Effector memory CD4-positive, alpha-beta T cell (primary cell): ENCODE measurements at regions not wholly inside any gene's neighbourhood (a gene's known extent, or its start where the extent isn't known, plus 50 kb on each side); places are given as distances from the start of the nearest gene placed in this dataset.

ENCODE experiments used
- DNase-seq, 3 donors: peaks; one replicate each; pipeline ENCODE4 v3.0.0-alpha.2; 2020
- H3K27ac ChIP-seq: 2 replicates; pipeline ENCODE4 v1.7.0; 2013; ENCODE audit warnings: mild to moderate bottlenecking, low read length, moderate library complexity; ENCODE audit not compliant: insufficient read depth, poor library complexity, severe bottlenecking
- H3K27me3 ChIP-seq: replicated peaks from 2 replicates; pipeline ENCODE4 v1.7.0; 2013; ENCODE audit warnings: mild to moderate bottlenecking, low read length; ENCODE audit not compliant: insufficient read depth, control insufficient read depth, poor library complexity, severe bottlenecking
- H3K36me3 ChIP-seq: 2 replicates; pipeline ENCODE4 v1.7.0; 2013; ENCODE audit warnings: mild to moderate bottlenecking, low read length, moderate library complexity; ENCODE audit not compliant: control insufficient read depth, insufficient read depth
- H3K4me1 ChIP-seq: 2 replicates; pipeline ENCODE4 v1.7.0; 2013; ENCODE audit warnings: low read length, mild to moderate bottlenecking; ENCODE audit not compliant: control insufficient read depth, insufficient read depth, poor library complexity, severe bottlenecking
- H3K4me3 ChIP-seq: 2 replicates; pipeline ENCODE4 v1.7.0; 2013; ENCODE audit warnings: low read length, low read depth, mild to moderate bottlenecking; ENCODE audit not compliant: insufficient read depth, poor library complexity, severe bottlenecking
- H3K9me3 ChIP-seq: 2 replicates; pipeline ENCODE4 v1.7.0; 2013; ENCODE audit warnings: mild to moderate bottlenecking, low read length, moderate library complexity; ENCODE audit not compliant: control insufficient read depth

DNA sequence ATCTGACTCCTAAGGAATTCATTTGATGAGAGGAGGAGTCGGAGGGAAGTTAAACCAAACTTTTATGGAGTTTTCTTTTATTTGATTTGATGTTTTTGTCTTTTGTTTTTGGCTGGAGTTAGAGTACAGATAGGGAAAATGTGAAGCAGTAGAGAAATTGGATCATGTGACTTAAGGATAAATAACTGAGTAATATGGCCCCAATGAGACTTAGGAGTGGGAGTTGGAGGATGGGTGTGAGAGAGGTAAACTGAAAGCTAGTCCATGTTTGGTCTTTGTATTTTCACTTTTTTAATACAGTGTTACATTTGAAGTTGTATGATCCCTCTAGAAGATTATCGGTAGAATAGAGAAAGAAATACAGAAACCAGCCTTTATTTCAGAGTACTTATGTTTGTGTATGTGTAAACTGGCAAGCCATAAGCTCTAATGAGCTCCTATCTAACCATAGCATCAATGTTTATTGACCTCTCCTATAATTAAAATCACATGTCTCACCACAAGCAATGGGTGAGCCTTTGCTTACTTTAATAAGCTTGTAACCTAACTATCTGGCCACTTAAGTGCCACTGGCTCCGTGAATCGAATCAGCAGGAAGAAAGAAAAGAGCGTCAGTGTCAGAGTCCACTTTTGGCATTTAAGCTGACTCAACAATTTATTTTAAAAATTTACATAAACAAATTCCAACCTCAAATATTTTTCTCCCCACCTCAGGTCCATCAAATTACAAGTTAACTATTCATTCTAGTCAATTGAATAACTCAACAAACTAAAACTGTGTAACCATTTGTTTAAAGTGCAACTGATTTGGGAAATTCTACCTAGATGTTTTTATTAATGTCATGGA lies 113.8 kb downstream of the EPDR1 start:
- Histone ChIP-seq H3K27me3 (no peaks in the 10 kb centered on the region), H3K4me3 (no peak overlapping the region), H3K9me3 (no peaks in the 10 kb centered on the region), H3K36me3 (no peaks in the 10 kb centered on the region), H3K4me1 (no peaks in the 10 kb centered on the region), H3K27ac (no peak overlapping the region)
- no peak for DNase-seq

DNA sequence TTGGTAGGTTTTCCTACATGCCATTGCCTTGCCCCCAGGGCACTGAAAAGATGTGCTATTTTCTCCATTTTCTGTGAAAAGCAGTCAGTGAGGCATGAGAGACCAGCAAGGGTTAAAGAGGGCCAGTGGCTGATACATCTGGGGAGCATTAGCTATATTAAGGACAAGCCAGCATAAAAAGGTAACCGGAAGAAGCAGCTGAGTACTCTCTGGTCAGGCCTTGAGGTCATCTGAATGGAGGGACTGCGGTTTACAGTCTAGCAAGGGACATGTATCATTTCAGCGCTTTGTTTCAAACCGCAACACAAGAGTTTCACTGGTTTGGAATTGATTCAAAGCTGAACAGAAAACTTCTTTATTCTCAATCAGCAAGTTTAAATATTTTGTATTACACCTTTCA lies 120.4 kb downstream of the EPDR1 start:
- no peak overlapping the region for H3K4me3 ChIP-seq
- H3K9me3 ChIP-seq = no peaks in the 10 kb centered on the region
- DNase-seq = no peak
- H3K4me1 ChIP-seq = no peaks in the 10 kb centered on the region
- H3K27me3 ChIP-seq = no peaks in the 10 kb centered on the region
- no peak overlapping the region for H3K27ac ChIP-seq
- no peaks in the 10 kb centered on the region for H3K36me3 ChIP-seq

- no peaks in the 10 kb centered on the region for H3K27me3 ChIP-seq
- DNase-seq = no peak
- H3K9me3 ChIP-seq = no peaks in the 10 kb centered on the region
- no peak overlapping the region for H3K27ac ChIP-seq
- H3K36me3 ChIP-seq = no peaks in the 10 kb centered on the region
- H3K4me3 ChIP-seq = no peak overlapping the region
- no peaks in the 10 kb centered on the region for H3K4me1 ChIP-seq
Observed at GRCh38 chr7:38049679-38050078, 128.4 kb upstream of the STARD3NL start.

GRCh38 chr7:38051311-38051710 lies 126.7 kb upstream of the STARD3NL start:
- no peak for DNase-seq
- H3K4me3 ChIP-seq = no peak overlapping the region

GRCh38 chr7:38051786-38052185 lies 126.3 kb upstream of the STARD3NL start:
- Histone ChIP-seq H3K27ac (no peak overlapping the region), H3K4me3 (no peak overlapping the region)

More at GRCh38 chr7:38051311-38051710, 126.7 kb upstream of the STARD3NL start:
- Histone ChIP-seq H3K36me3 (no peaks in the 10 kb centered on the region), H3K4me1 (no peaks in the 10 kb centered on the region), H3K27me3 (no peaks in the 10 kb centered on the region), H3K27ac (no peak overlapping the region), H3K9me3 (no peaks in the 10 kb centered on the region)

DNA sequence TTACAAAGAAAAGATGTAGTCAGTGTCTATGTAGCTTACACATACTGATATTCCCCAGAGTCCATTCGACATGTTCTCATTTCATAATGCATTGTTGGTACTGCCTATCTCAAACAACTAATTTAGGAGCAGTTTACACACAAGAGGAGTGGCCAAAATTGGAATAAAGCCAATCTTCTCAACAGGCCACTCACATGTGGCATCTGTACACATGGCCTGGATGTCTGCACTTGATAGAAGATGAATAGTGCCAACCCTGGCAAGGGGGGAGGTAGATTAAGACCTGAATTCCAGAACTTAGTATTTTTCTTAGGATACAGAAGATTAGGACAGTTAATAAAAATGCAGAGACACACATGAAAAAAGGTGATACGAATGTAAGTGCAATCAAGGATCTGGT lies 125.3 kb upstream of the STARD3NL start:
- Histone ChIP-seq H3K36me3 (no peaks in the 10 kb centered on the region), H3K4me3 (no peak overlapping the region), H3K27me3 (no peaks in the 10 kb centered on the region), H3K9me3 (no peaks in the 10 kb centered on the region), H3K4me1 (no peaks in the 10 kb centered on the region), H3K27ac (no peak overlapping the region)
- no peak for DNase-seq

More at GRCh38 chr7:38051786-38052185, 126.3 kb upstream of the STARD3NL start:
- H3K36me3 ChIP-seq = no peaks in the 10 kb centered on the region
- no peaks in the 10 kb centered on the region for H3K9me3 ChIP-seq
- H3K27me3 ChIP-seq = no peaks in the 10 kb centered on the region
- DNase-seq = no peak
- H3K4me1 ChIP-seq = no peaks in the 10 kb centered on the region

DNA sequence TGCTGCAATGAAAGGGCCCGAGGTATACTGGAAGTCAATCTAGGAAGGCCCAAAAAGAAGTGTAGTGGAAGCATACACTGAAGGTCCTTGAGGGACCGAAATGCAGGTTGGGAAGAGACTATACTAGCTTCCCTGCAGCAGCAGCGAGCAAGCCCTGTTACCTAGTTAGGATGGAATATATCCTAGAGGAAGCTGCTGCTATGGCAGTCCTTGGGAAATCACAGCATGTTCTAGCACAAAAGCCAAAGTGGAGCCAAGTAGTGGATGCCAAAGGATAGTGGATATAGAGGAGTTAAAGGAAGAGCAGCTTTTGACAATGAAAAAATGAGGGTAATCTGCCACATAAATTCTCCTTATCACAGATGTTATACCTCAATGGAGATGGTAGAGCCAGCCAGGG lies 123.8 kb upstream of the STARD3NL start:
- Histone ChIP-seq H3K9me3 (no peaks in the 10 kb centered on the region), H3K27me3 (no peaks in the 10 kb centered on the region), H3K36me3 (no peaks in the 10 kb centered on the region), H3K4me3 (no peak overlapping the region), H3K4me1 (no peaks in the 10 kb centered on the region), H3K27ac (no peak overlapping the region)
- DNase-seq = no peak

DNA sequence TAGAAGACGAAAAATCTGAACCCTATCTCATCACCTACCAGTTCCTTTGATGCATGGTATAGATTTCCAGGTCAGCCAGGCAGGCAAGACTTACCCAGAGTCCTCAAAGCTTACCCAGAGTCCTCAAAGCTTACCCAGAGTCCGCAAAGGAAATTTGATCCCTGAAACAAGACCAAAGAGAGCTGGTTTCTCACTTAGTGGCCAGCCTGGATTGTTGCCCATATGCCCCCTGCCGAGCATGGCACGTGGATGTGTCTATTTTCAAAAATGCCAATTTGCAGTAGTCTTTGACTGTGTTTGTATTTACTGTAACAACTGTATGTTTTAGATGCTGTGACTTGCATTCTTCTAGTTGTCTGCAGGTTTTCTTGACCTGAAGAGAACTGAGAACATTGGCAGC lies 120.2 kb upstream of the STARD3NL start:
- H3K27ac ChIP-seq = no peak overlapping the region
- H3K4me1 ChIP-seq = no peaks in the 10 kb centered on the region
- no peaks in the 10 kb centered on the region for H3K9me3 ChIP-seq
- H3K27me3 ChIP-seq = no peaks in the 10 kb centered on the region
- no peak overlapping the region for H3K4me3 ChIP-seq
- no peaks in the 10 kb centered on the region for H3K36me3 ChIP-seq
- DNase-seq = no peak

- no peak for DNase-seq
- Histone ChIP-seq H3K27ac (no peak overlapping the region), H3K4me1 (no peaks in the 10 kb centered on the region), H3K9me3 (no peaks in the 10 kb centered on the region), H3K27me3 (no peaks in the 10 kb centered on the region), H3K4me3 (no peak overlapping the region), H3K36me3 (no peaks in the 10 kb centered on the region)
Observed at GRCh38 chr7:38060116-38060515, 117.9 kb upstream of the STARD3NL start.

- Histone ChIP-seq H3K27me3 (no peaks in the 10 kb centered on the region), H3K27ac (no peak overlapping the region), H3K4me1 (no peaks in the 10 kb centered on the region)
Observed at GRCh38 chr7:38060637-38061036, 117.4 kb upstream of the STARD3NL start.

More at GRCh38 chr7:38060637-38061036, 117.4 kb upstream of the STARD3NL start:
- Histone ChIP-seq H3K9me3 (no peaks in the 10 kb centered on the region), H3K36me3 (no peaks in the 10 kb centered on the region), H3K4me3 (no peak overlapping the region)
- no peak for DNase-seq
